MM.1S (cell line): ENCODE measurements at regions not wholly inside any gene's neighbourhood (a gene's known extent, or its start where the extent isn't known, plus 50 kb on each side); places are given as distances from the start of the nearest gene placed in this dataset.

Source experiments
- EZH2 ChIP-seq: fragments of 300-600 bp; sonication (generic); optimal IDR thresholded peaks from 2 replicates; pipeline ENCODE3; 2017; ENCODE audit warnings: low read depth, mild to moderate bottlenecking, antibody characterized with exemption, low read length, mixed read lengths
- EZH2phosphoT487 ChIP-seq: fragments of 300-600 bp; sonication (generic); IDR thresholded peaks from 2 replicates; pipeline ENCODE4 v1.6.1; 2018; ENCODE audit warnings: antibody characterized with exemption, low read length
- TF ChIP-seq, protein P1 (sequence below): fragments of 300-600 bp; sonication (generic); IDR thresholded peaks from 2 replicates; pipeline ENCODE4 v1.5.1; 2016; ENCODE audit warnings: antibody characterized with exemption, low read length, mixed read lengths

DNA sequence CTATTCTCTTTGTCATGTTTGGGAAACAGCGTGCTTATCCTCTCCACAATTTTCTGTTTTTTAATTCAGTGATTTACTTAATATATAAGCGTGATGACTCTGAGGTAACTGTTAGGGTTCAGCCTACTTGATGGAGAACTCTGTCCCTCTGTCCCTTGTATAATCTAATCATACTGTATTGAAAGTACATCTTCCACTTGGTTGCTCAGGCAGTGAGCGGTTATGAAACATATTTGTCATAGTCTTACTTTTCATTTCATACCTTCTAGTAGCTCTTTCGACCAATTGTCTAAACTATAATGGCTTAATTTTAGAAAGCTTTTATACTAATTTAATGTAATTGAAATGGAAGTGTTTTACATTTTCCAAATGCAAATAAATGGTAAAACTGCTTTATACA, 469.0 kb downstream of the TLL1 start:
- TF ChIP-seq, protein P1, sequence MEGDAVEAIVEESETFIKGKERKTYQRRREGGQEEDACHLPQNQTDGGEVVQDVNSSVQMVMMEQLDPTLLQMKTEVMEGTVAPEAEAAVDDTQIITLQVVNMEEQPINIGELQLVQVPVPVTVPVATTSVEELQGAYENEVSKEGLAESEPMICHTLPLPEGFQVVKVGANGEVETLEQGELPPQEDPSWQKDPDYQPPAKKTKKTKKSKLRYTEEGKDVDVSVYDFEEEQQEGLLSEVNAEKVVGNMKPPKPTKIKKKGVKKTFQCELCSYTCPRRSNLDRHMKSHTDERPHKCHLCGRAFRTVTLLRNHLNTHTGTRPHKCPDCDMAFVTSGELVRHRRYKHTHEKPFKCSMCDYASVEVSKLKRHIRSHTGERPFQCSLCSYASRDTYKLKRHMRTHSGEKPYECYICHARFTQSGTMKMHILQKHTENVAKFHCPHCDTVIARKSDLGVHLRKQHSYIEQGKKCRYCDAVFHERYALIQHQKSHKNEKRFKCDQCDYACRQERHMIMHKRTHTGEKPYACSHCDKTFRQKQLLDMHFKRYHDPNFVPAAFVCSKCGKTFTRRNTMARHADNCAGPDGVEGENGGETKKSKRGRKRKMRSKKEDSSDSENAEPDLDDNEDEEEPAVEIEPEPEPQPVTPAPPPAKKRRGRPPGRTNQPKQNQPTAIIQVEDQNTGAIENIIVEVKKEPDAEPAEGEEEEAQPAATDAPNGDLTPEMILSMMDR = no peak
- TF ChIP-seq EZH2phosphoT487 (no peak), EZH2 (no peak)
